ENCODE measurements at regions not wholly inside any gene's neighbourhood (a gene's known extent, or its start where the extent isn't known, plus 50 kb on each side); places are given as distances from the start of the nearest gene placed in this dataset.
A peak's percentile ranks its signal among the peaks of the same experiment; 100 is the strongest.

DNA sequence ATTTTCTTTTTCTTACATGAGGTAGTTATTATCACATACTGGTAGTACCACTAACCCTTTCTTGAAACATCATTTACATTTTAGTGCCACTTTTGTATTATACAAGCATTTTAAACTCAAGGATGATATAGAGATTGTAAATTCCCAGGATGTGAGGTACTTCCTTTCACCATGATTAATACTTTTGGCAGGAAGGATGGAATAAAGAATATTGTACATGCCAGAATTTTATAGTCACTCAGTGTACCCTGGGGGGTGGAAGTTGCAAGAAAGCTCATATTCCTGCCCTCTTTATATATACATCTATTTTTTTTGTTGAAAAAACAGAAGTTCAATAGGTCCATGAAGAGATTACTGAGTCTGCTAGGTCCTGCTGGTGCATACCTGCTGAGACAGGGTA is 141.0 kb upstream of the PLSCR5 start:
- TF ChIP-seq CTCF (IDR thresholded peaks at IDR 0.05) (no peak), RFX5 (IDR thresholded peaks at IDR 0.05; ENCODE audit: low read length) (no peak), EZH2phosphoT487 (IDR thresholded peaks at IDR 0.05; ENCODE audit: borderline replicate concordance, low read depth) (no peak), EP300 (IDR thresholded peaks at IDR 0.05; ENCODE audit: borderline replicate concordance in 1 of 2, low read depth in 1 of 2, low read length in 1 of 2) (0 out of 4 replicates have a peak, but pooled peaks of 1 of the 2 experiments have one; percentile 45), TAF1 (IDR thresholded peaks at IDR 0.05; ENCODE audit: borderline replicate concordance, low read depth, low read length) (no peak), RAD21 (IDR thresholded peaks at IDR 0.05; ENCODE audit: low read length) (no peak), YY1 (IDR thresholded peaks at IDR 0.05; ENCODE audit: low read depth) (no peak), SMC3 (IDR thresholded peaks at IDR 0.05; ENCODE audit: low read depth, low read length) (no peak)
- TF ChIP-seq, protein P1, sequence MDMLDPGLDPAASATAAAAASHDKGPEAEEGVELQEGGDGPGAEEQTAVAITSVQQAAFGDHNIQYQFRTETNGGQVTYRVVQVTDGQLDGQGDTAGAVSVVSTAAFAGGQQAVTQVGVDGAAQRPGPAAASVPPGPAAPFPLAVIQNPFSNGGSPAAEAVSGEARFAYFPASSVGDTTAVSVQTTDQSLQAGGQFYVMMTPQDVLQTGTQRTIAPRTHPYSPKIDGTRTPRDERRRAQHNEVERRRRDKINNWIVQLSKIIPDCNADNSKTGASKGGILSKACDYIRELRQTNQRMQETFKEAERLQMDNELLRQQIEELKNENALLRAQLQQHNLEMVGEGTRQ (IDR thresholded peaks at IDR 0.05; ENCODE audit: borderline replicate concordance, low read depth, low read length) = no peak

Measured in SK-N-SH (cell line).